Lower lobe of right lung (tissue), 2 donors: ENCODE measurements at regions not wholly inside any gene's neighbourhood (a gene's known extent, or its start where the extent isn't known, plus 50 kb on each side); places are given as distances from the start of the nearest gene placed in this dataset.

ENCODE experiments used
- ATAC-seq, 2 donors: fragments of 200-7000 bp; cut with Tn5 transposase; one replicate each; pipeline ENCODE4 v1.9.1; 2020 to 2022; ENCODE audit warnings: mild to moderate bottlenecking in 2 of 2, moderate library complexity in 2 of 2
- DNase-seq: peaks from one replicate; pipeline ENCODE4 v3.0.0-alpha.2; 2020
- H3K27ac ChIP-seq: fragments of 200-600 bp; one replicate; pipeline ENCODE4 v1.8.0; 2022
- H3K27me3 ChIP-seq: fragments of 200-600 bp; one replicate; pipeline ENCODE4 v1.8.0; 2022; ENCODE audit warnings: low read depth
- H3K36me3 ChIP-seq: fragments of 200-600 bp; one replicate; pipeline ENCODE4 v1.8.0; 2022; ENCODE audit warnings: mild to moderate bottlenecking
- H3K4me1 ChIP-seq: fragments of 200-600 bp; one replicate; pipeline ENCODE4 v1.8.0; 2022
- H3K4me3 ChIP-seq: fragments of 200-600 bp; one replicate; pipeline ENCODE4 v1.8.0; 2022; ENCODE audit warnings: mild to moderate bottlenecking
- H3K9me3 ChIP-seq: fragments of 200-600 bp; one replicate; pipeline ENCODE4 v1.8.0; 2022
- intact Hi-C: fragments of 100-400 bp; cut with DNase I; formaldehyde crosslinking; loops from one replicate; pipeline ENCODE4 v1.11.0; 2022
- TF ChIP-seq, protein P1 (sequence below): fragments of 200-600 bp; IDR thresholded peaks from one replicate; pipeline ENCODE4 v1.8.0; 2022; ENCODE audit warnings: antibody characterized with exemption, mild to moderate bottlenecking
- donor health status: DM: no; HTN: yes; CAD: no; lungs with severe emphysema.

DNA sequence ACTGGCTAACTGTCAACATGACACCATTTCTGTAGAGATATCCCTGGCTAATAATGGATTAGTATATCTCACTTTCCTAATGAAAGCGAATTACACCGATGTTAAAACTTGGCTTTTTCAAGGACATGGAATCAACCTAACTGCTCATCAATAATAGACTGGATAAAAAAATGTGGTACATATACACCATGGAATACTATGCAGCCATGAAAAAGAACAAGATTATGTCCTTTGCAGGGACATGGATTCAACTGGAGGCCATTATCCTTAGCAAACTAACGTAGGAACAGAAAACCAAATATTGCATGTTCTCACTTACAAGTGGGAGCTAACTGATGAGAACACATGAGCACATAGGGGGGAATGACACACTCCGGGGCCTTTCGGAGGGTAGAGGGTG lies 62.6 kb downstream of the ZIC1 start:
- intact Hi-C loops = no loop called here
- Histone ChIP-seq H3K36me3 (no peaks in the 10 kb centered on the region), H3K9me3 (no peaks in the 10 kb centered on the region), H3K27ac (no peak overlapping the region), H3K27me3 (no peaks in the 10 kb centered on the region), H3K4me1 (no peaks in the 10 kb centered on the region), H3K4me3 (no peak overlapping the region)
- TF ChIP-seq, protein P1, sequence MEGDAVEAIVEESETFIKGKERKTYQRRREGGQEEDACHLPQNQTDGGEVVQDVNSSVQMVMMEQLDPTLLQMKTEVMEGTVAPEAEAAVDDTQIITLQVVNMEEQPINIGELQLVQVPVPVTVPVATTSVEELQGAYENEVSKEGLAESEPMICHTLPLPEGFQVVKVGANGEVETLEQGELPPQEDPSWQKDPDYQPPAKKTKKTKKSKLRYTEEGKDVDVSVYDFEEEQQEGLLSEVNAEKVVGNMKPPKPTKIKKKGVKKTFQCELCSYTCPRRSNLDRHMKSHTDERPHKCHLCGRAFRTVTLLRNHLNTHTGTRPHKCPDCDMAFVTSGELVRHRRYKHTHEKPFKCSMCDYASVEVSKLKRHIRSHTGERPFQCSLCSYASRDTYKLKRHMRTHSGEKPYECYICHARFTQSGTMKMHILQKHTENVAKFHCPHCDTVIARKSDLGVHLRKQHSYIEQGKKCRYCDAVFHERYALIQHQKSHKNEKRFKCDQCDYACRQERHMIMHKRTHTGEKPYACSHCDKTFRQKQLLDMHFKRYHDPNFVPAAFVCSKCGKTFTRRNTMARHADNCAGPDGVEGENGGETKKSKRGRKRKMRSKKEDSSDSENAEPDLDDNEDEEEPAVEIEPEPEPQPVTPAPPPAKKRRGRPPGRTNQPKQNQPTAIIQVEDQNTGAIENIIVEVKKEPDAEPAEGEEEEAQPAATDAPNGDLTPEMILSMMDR = no peak
- no peak for ATAC-seq
- no peak for DNase-seq

GRCh38 chr3:147472846-147473245 lies 63.7 kb downstream of the ZIC1 start:
- no peak overlapping the region for H3K4me3 ChIP-seq
- no peaks in the 10 kb centered on the region for H3K9me3 ChIP-seq
- H3K4me1 ChIP-seq = no peaks in the 10 kb centered on the region
- TF ChIP-seq, protein P1 = no peak
- no peaks in the 10 kb centered on the region for H3K27me3 ChIP-seq
- no peaks in the 10 kb centered on the region for H3K36me3 ChIP-seq
- H3K27ac ChIP-seq = no peak overlapping the region
- intact Hi-C loops = no loop called here
- ATAC-seq = no peak
- no peak for DNase-seq

DNA sequence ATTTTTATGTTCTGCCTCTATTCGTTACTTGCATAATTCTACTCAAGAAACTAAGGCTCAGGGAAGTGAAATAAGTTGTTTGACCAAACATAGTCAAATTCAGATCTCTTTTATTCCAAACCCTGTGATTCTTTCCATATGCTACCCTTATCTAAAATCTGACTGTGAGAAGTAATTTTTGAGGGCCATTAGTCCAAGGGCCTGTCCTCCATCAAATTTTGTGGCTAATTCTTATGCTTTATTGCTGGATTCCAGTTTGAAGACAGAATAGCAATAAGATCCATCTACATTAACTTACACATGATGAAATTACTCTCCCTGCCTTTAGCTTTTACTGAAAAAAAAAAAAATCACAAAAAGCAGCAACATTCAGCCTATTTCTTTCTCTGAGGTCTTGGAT lies 74.0 kb downstream of the ZIC1 start:
- ATAC-seq = no peak
- H3K27me3 ChIP-seq = no peaks in the 10 kb centered on the region
- intact Hi-C loops = no loop called here
- TF ChIP-seq, protein P1 = no peak
- H3K4me3 ChIP-seq = no peak overlapping the region
- no peaks in the 10 kb centered on the region for H3K36me3 ChIP-seq
- H3K27ac ChIP-seq = no peak overlapping the region
- H3K4me1 ChIP-seq = no peaks in the 10 kb centered on the region
- DNase-seq = no peak
- H3K9me3 ChIP-seq = no peaks in the 10 kb centered on the region

DNA sequence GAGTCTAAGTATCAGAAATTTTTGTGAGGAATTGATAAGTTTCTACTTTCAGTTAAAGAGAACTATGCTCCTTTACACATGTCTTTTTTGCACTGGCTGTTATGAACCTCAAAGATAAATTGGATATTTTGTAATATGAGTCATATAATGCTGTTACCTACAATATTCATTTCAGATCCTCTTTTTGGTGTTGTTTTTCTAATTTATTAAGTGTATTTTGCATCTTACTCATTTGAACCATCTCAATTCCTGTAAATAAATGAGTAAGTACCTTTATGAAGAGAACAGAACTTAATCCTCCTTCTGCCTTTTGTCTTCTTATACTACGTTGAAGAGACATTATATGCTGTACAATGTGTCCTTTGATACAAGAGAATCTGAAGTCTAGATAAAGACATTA lies 74.4 kb downstream of the ZIC1 start:
- intact Hi-C loops = no loop called here
- H3K4me1 ChIP-seq = no peaks in the 10 kb centered on the region
- H3K27ac ChIP-seq = no peak overlapping the region
- no peaks in the 10 kb centered on the region for H3K36me3 ChIP-seq
- DNase-seq (no peak), ATAC-seq (no peak)
- no peaks in the 10 kb centered on the region for H3K27me3 ChIP-seq
- TF ChIP-seq, protein P1 = no peak
- no peaks in the 10 kb centered on the region for H3K9me3 ChIP-seq
- no peak overlapping the region for H3K4me3 ChIP-seq

GRCh38 chr3:147493065-147493464 lies 83.9 kb downstream of the ZIC1 start:
- H3K36me3 ChIP-seq = no peaks in the 10 kb centered on the region
- ATAC-seq (no peak), DNase-seq (no peak)
- TF ChIP-seq, protein P1 = no peak
- H3K9me3 ChIP-seq = no peaks in the 10 kb centered on the region
- H3K27me3 ChIP-seq = no peaks in the 10 kb centered on the region
- H3K4me3 ChIP-seq = no peak overlapping the region
- intact Hi-C loops = no loop called here
- H3K27ac ChIP-seq = no peak overlapping the region
- H3K4me1 ChIP-seq = no peaks in the 10 kb centered on the region

GRCh38 chr3:147493666-147494065 lies 84.5 kb downstream of the ZIC1 start:
- Histone ChIP-seq H3K4me1 (no peaks in the 10 kb centered on the region), H3K4me3 (no peak overlapping the region), H3K27ac (no peak overlapping the region), H3K27me3 (no peaks in the 10 kb centered on the region), H3K9me3 (no peaks in the 10 kb centered on the region), H3K36me3 (no peaks in the 10 kb centered on the region)
- intact Hi-C loops = no loop called here
- ATAC-seq = no peak
- DNase-seq = no peak
- TF ChIP-seq, protein P1 = no peak
